Amygdala (tissue), 56 donors: ENCODE measurements at regions not wholly inside any gene's neighbourhood (a gene's known extent, or its start where the extent isn't known, plus 50 kb on each side); places are given as distances from the start of the nearest gene placed in this dataset.

Source experiments
- DNase-seq, 56 donors: peaks; one replicate each; lab custom pipeline; 2025; lab: John Stamatoyannopoulos, UW

GRCh38 chr14:62081012-62081612, 318.9 kb downstream of the SNAPC1 start:
- DNase-seq: no peak

- no peak for DNase-seq
These were observed 319.7 kb downstream of the SNAPC1 start for GRCh38 chr14:62081951-62082350.

GRCh38 chr14:62082779-62083178, 320.6 kb downstream of the SNAPC1 start:
- DNase-seq: no peak

- peak in 46 of 56 donors; percentile 4 to 79 (median 50) for DNase-seq
These were observed 321.8 kb downstream of the SNAPC1 start for GRCh38 chr14:62084020-62084419.

- DNase-seq: no peak
These were observed 325.0 kb downstream of the SNAPC1 start for GRCh38 chr14:62087191-62087590.

- no peak for DNase-seq
These were observed 331.5 kb downstream of the SNAPC1 start for GRCh38 chr14:62093736-62094135.

GRCh38 chr14:62097072-62097471, 334.9 kb downstream of the SNAPC1 start:
- DNase-seq: no peak

GRCh38 chr14:62097824-62098223, 335.6 kb downstream of the SNAPC1 start:
- DNase-seq: no peak

- no peak for DNase-seq
These were observed 336.1 kb downstream of the SNAPC1 start for GRCh38 chr14:62098357-62098756.

GRCh38 chr14:62099091-62099490, 336.9 kb downstream of the SNAPC1 start:
- no peak for DNase-seq

GRCh38 chr14:62101189-62101588, 339.0 kb downstream of the SNAPC1 start:
- no peak for DNase-seq

- DNase-seq: no peak
These were observed 339.6 kb downstream of the SNAPC1 start for GRCh38 chr14:62101673-62102348.

GRCh38 chr14:62102349-62102725, 340.1 kb downstream of the SNAPC1 start:
- no peak for DNase-seq

GRCh38 chr14:62103464-62103863, 341.2 kb downstream of the SNAPC1 start:
- no peak for DNase-seq

- DNase-seq: no peak
These were observed 348.7 kb downstream of the SNAPC1 start for GRCh38 chr14:62110941-62111340.

GRCh38 chr14:62117010-62117750, 355.0 kb downstream of the SNAPC1 start:
- peak in 55 of 56 donors; percentile 8 to 88 (median 71) for DNase-seq

GRCh38 chr14:62117751-62118105, 355.5 kb downstream of the SNAPC1 start:
- DNase-seq: no peak

- no peak for DNase-seq
These were observed 356.2 kb downstream of the SNAPC1 start for GRCh38 chr14:62118461-62118860.

GRCh38 chr14:62118871-62119270, 356.7 kb downstream of the SNAPC1 start:
- DNase-seq: no peak

GRCh38 chr14:62123961-62124360, 361.7 kb downstream of the SNAPC1 start:
- no peak for DNase-seq

- no peak for DNase-seq
These were observed 363.6 kb downstream of the SNAPC1 start for GRCh38 chr14:62125793-62126192.
